ENCODE measurements at regions not wholly inside any gene's neighbourhood (a gene's known extent, or its start where the extent isn't known, plus 50 kb on each side); places are given as distances from the start of the nearest gene placed in this dataset.

- ChIA-PET POLR2A (no interaction called here), CTCF (no interaction called here)
- Histone ChIP-seq H3K4me1 (ENCODE audit: control insufficient read depth, insufficient read depth, low read length) (no peaks in the 10 kb centered on the region; the same call in 1 of the 2 replicates), H3K9me3 (ENCODE audit: control insufficient read depth, insufficient read depth, low read depth, low read length) (no peaks in the 10 kb centered on the region), H3K36me3 (ENCODE audit: control insufficient read depth in 2 of 2, insufficient read depth in 1 of 2, low read length in 2 of 2) (no peaks in the 10 kb centered on the region), H3K4me3 (ENCODE audit: low read depth, low read length) (no peak overlapping the region), H3K27ac (ENCODE audit: extremely low read depth, low read depth, low read length) (no peak overlapping the region)
- TF ChIP-seq ZNF302 (tag by site-specific recombination; IDR thresholded peaks at IDR 0.05; ENCODE audit: low read depth) = no peak
Observed at GRCh38 chr6:1127129-1127528, 184.8 kb upstream of the FOXQ1 start.

GRCh38 chr6:1126036-1126435, 185.9 kb upstream of the FOXQ1 start:
- POLR2A ChIA-PET = no interaction called here
- Histone ChIP-seq H3K9me3 (ENCODE audit: control insufficient read depth, insufficient read depth, low read depth, low read length) (no peaks in the 10 kb centered on the region), H3K36me3 (ENCODE audit: control insufficient read depth in 2 of 2, insufficient read depth in 1 of 2, low read length in 2 of 2) (no peaks in the 10 kb centered on the region), H3K4me1 (ENCODE audit: control insufficient read depth, insufficient read depth, low read length) (no peaks in the 10 kb centered on the region; the same call in 1 of the 2 replicates), H3K27ac (ENCODE audit: extremely low read depth, low read depth, low read length) (no peak overlapping the region), H3K4me3 (ENCODE audit: low read depth, low read length) (no peak overlapping the region)
- CTCF ChIA-PET = no interaction called here
- TF ChIP-seq ZNF274 (IDR thresholded peaks at IDR 0.05; ENCODE audit: low read length) = no peak
- no peak for TF ChIP-seq ZNF274 (tag by site-specific recombination; IDR thresholded peaks at IDR 0.05; ENCODE audit: borderline replicate concordance)
- TF ChIP-seq ZNF18 (tag by site-specific recombination; IDR thresholded peaks at IDR 0.05) = no peak
- no peak for TF ChIP-seq ZNF76 (tag by site-specific recombination; IDR thresholded peaks at IDR 0.05; ENCODE audit: borderline replicate concordance, low read depth)
- TF ChIP-seq ZNF184 (tag by site-specific recombination; IDR thresholded peaks at IDR 0.05) = no peak
- no peak for TF ChIP-seq ZBTB26 (tag by site-specific recombination; optimal IDR thresholded peaks at IDR 0.05)
- no peak for TF ChIP-seq ZNF701 (tag by site-specific recombination; IDR thresholded peaks at IDR 0.05)
- no peak for TF ChIP-seq ZBTB10 (tag by site-specific recombination; IDR thresholded peaks at IDR 0.05)
- TF ChIP-seq SALL2 (tag by site-specific recombination; IDR thresholded peaks at IDR 0.05; ENCODE audit: borderline replicate concordance) = no peak
- no peak for TF ChIP-seq ZNF548 (tag by site-specific recombination; IDR thresholded peaks at IDR 0.05)
- TF ChIP-seq ZBTB48 (tag by site-specific recombination; IDR thresholded peaks at IDR 0.05) = no peak
- no peak for TF ChIP-seq ZNF580 (tag by site-specific recombination; IDR thresholded peaks at IDR 0.05)
- TF ChIP-seq ZFP69B (tag by site-specific recombination; IDR thresholded peaks at IDR 0.05) = no peak
- TF ChIP-seq GLI4 (tag by site-specific recombination; IDR thresholded peaks at IDR 0.05) = no peak
- TF ChIP-seq ZNF280C (tag by site-specific recombination; IDR thresholded peaks at IDR 0.05) = no peak
- no peak for TF ChIP-seq ZEB2 (tag by site-specific recombination; IDR thresholded peaks at IDR 0.05)
- no peak for TF ChIP-seq AEBP2 (tag by site-specific recombination; IDR thresholded peaks at IDR 0.05; ENCODE audit: borderline replicate concordance)
- no peak for TF ChIP-seq ZFP37 (tag by site-specific recombination; IDR thresholded peaks at IDR 0.05)
